ENCODE measurements at regions not wholly inside any gene's neighbourhood (a gene's known extent, or its start where the extent isn't known, plus 50 kb on each side); places are given as distances from the start of the nearest gene placed in this dataset.

GRCh38 chr10:52420656-52421055 is 106.6 kb downstream of the DKK1 start:
- no peak overlapping the region for H3K4me3 ChIP-seq (ENCODE audit: insufficient read depth, low read length)
- H4K20me1 ChIP-seq (ENCODE audit: insufficient read depth, low read length), result no peaks in the 10 kb centered on the region
- H2AFZ ChIP-seq (ENCODE audit: low read length), result no peak overlapping the region
- no peaks in the 10 kb centered on the region for H3K79me2 ChIP-seq (ENCODE audit: insufficient read depth, low read length)
- H3K27ac ChIP-seq (ENCODE audit: low read depth, low read length), result no peak overlapping the region
- DNase-seq (ENCODE audit: insufficient read length, low spot score, missing footprints), result no peak
- no peaks in the 10 kb centered on the region for H3K27me3 ChIP-seq (ENCODE audit: insufficient read depth, low read length)
- no peaks in the 10 kb centered on the region for H3K36me3 ChIP-seq (ENCODE audit: insufficient read depth, low read length)
- TF ChIP-seq CTCF (IDR thresholded peaks at IDR 0.05; ENCODE audit: extremely low read depth, low read depth, low read length), result no peak
- H3K4me2 ChIP-seq (ENCODE audit: insufficient read depth, low read length), result no peak overlapping the region
- H3K9me3 ChIP-seq (ENCODE audit: low read depth, low read length), result no peaks in the 10 kb centered on the region
- H3K4me1 ChIP-seq (ENCODE audit: insufficient read depth, low read length), result peaks cover 23% of the 10 kb centered on the region

- Histone ChIP-seq H4K20me1 (ENCODE audit: insufficient read depth, low read length) (no peaks in the 10 kb centered on the region), H3K27ac (ENCODE audit: low read depth, low read length) (no peak overlapping the region), H2AFZ (ENCODE audit: low read length) (no peak overlapping the region), H3K4me2 (ENCODE audit: insufficient read depth, low read length) (no peak overlapping the region), H3K4me1 (ENCODE audit: insufficient read depth, low read length) (peaks cover 23% of the 10 kb centered on the region), H3K27me3 (ENCODE audit: insufficient read depth, low read length) (no peaks in the 10 kb centered on the region), H3K9me3 (ENCODE audit: low read depth, low read length) (no peaks in the 10 kb centered on the region), H3K4me3 (ENCODE audit: insufficient read depth, low read length) (no peak overlapping the region), H3K36me3 (ENCODE audit: insufficient read depth, low read length) (no peaks in the 10 kb centered on the region), H3K79me2 (ENCODE audit: insufficient read depth, low read length) (no peaks in the 10 kb centered on the region)
- DNase-seq (ENCODE audit: insufficient read length, low spot score, missing footprints), result no peak
- no peak for TF ChIP-seq CTCF (IDR thresholded peaks at IDR 0.05; ENCODE audit: extremely low read depth, low read depth, low read length)
These were observed 109.3 kb downstream of the DKK1 start for GRCh38 chr10:52423369-52423768.

- Histone ChIP-seq H3K27ac (ENCODE audit: low read depth, low read length) (no peak overlapping the region), H2AFZ (ENCODE audit: low read length) (no peak overlapping the region), H3K36me3 (ENCODE audit: insufficient read depth, low read length) (no peaks in the 10 kb centered on the region), H3K4me3 (ENCODE audit: insufficient read depth, low read length) (no peak overlapping the region), H3K9me3 (ENCODE audit: low read depth, low read length) (no peaks in the 10 kb centered on the region), H3K27me3 (ENCODE audit: insufficient read depth, low read length) (no peaks in the 10 kb centered on the region), H3K4me1 (ENCODE audit: insufficient read depth, low read length) (peaks cover 23% of the 10 kb centered on the region), H3K4me2 (ENCODE audit: insufficient read depth, low read length) (no peak overlapping the region), H3K79me2 (ENCODE audit: insufficient read depth, low read length) (no peaks in the 10 kb centered on the region), H4K20me1 (ENCODE audit: insufficient read depth, low read length) (no peaks in the 10 kb centered on the region)
- TF ChIP-seq CTCF (IDR thresholded peaks at IDR 0.05; ENCODE audit: extremely low read depth, low read depth, low read length), result no peak
- DNase-seq (ENCODE audit: insufficient read length, low spot score, missing footprints), result no peak
These were observed 110.3 kb downstream of the DKK1 start for GRCh38 chr10:52424341-52424740.

GRCh38 chr10:52434734-52435133 is 120.7 kb downstream of the DKK1 start:
- TF ChIP-seq CTCF (IDR thresholded peaks at IDR 0.05; ENCODE audit: extremely low read depth, low read depth, low read length), result no peak
- H3K27me3 ChIP-seq (ENCODE audit: insufficient read depth, low read length), result no peaks in the 10 kb centered on the region
- no peak overlapping the region for H3K4me2 ChIP-seq (ENCODE audit: insufficient read depth, low read length)
- H3K27ac ChIP-seq (ENCODE audit: low read depth, low read length), result no peak overlapping the region
- H3K79me2 ChIP-seq (ENCODE audit: insufficient read depth, low read length), result no peaks in the 10 kb centered on the region
- H3K4me3 ChIP-seq (ENCODE audit: insufficient read depth, low read length), result no peak overlapping the region
- H3K9me3 ChIP-seq (ENCODE audit: low read depth, low read length), result no peaks in the 10 kb centered on the region
- no peak overlapping the region for H2AFZ ChIP-seq (ENCODE audit: low read length)
- H3K4me1 ChIP-seq (ENCODE audit: insufficient read depth, low read length), result peaks cover 9% of the 10 kb centered on the region
- DNase-seq (ENCODE audit: insufficient read length, low spot score, missing footprints), result no peak
- H4K20me1 ChIP-seq (ENCODE audit: insufficient read depth, low read length), result no peaks in the 10 kb centered on the region
- H3K36me3 ChIP-seq (ENCODE audit: insufficient read depth, low read length), result no peaks in the 10 kb centered on the region
